Epithelial cell of prostate (primary cell): ENCODE measurements at regions not wholly inside any gene's neighbourhood (a gene's known extent, or its start where the extent isn't known, plus 50 kb on each side); places are given as distances from the start of the nearest gene placed in this dataset.

Source experiments
- DNase-seq: peaks from one replicate; pipeline ENCODE4 v3.0.0-alpha.2; 2011; ENCODE audit warnings: low read depth, low spot score
- H3K27ac ChIP-seq: fragments of 450-650 bp; 2 replicates; pipeline ENCODE4 v1.5.1; 2017; ENCODE audit warnings: mild to moderate bottlenecking

DNA sequence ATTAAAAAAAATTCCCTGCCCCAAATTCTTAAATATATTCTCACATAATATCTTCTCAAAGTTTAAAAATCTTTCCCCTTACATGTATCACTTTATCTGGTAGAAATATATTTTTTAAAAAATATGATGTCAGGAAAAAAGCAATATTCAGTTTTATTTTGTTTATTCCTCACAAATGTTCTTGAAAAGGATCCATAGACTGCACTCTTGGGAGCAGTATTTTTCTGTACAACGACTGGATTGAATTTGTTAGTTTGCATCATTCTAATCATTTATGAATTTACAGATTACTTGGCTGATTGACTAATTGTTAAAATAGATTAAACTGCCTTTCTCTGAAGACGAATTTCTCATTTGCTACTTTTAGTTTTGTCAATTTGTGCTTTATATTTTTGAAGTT, 468.1 kb upstream of the NOVA1 start:
- DNase-seq, result no peak
- no peak overlapping the region for H3K27ac ChIP-seq

DNA sequence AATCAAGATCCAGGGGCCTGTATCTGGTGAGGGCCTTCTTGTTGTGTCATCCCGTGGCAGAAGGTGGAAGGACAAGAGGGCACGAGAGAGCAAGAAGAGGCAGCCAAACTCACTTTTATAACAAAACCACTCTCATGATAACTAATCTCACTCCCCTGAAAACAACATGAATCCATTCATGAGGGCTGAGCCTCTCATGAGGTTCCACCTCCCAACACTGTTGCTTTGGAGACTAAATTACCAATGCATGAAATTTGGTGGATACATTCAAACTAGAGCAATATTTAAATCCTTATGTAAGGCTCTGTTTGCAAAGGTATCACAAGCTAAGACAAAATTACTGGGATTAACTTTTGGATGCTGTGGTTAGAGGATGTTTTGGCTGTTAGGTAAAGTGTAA, 470.1 kb upstream of the NOVA1 start:
- no peak for DNase-seq
- no peak overlapping the region for H3K27ac ChIP-seq

DNA sequence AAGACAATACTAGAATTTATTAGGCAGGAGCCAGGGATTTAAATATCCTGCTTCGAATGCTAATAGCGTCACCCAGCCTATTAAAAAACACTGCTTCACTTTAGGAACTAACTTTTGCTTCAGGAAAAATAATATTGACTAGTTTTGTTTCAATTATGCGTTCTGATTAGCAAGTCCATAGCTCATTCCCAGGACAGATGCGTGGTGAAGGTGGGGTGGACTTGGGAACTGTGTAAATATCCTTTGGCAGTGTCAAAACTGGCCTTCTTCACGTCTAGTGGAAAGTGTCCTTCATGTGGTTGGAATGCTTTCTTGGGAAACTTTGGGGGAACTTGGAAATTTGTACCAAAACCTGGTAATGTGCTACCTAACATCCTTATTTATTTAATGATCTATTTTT, 474.8 kb upstream of the NOVA1 start:
- H3K27ac ChIP-seq, result no peak overlapping the region
- DNase-seq, result no peak

DNA sequence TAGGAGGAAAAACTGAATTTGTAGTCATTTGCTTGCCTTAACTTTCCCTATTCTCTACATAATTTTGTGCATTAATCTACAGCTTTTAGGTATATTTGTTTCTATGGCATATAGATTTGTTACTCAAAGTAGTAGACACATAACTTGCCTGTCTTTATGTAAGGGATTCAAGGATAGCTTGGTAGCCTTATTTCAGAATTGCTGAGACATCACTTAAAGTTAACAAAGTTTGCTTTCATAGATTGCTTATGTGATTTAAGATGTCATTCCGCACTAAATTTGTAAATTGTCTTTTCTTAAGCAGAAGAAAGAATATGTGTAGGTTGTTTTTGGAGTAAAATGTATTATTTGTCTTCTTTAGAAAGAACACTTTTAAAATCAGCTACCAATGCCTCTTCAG, 477.7 kb upstream of the NOVA1 start:
- no peak for DNase-seq
- H3K27ac ChIP-seq, result no peak overlapping the region

DNA sequence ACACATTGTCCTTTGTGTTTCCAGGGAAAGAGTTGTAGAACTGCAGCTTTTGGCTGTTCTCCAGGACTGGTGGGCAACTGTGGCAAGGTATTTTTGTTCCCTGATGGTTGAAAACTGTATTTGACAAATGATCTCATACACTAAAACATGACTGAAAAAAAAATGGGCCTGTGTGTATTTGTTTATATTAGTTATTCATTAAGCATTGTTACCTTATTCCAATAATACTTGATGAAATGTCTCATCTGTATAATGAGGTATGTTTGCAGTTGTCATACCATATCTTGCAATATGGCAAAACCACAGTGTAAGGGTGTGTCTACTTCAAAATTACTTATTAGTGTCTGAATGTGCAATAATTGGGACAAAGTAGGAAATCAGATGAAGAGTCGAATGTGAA, 479.4 kb upstream of the NOVA1 start:
- no peak overlapping the region for H3K27ac ChIP-seq
- DNase-seq, result no peak

GRCh38 chr14:27077710-27078109, 479.9 kb upstream of the NOVA1 start:
- DNase-seq, result no peak

GRCh38 chr14:27078191-27078590, 480.4 kb upstream of the NOVA1 start:
- DNase-seq, result no peak

More at GRCh38 chr14:27077710-27078109, 479.9 kb upstream of the NOVA1 start:
- no peak overlapping the region for H3K27ac ChIP-seq

GRCh38 chr14:27079716-27080115, 481.9 kb upstream of the NOVA1 start:
- DNase-seq, result no peak
- no peak overlapping the region for H3K27ac ChIP-seq

More at GRCh38 chr14:27078191-27078590, 480.4 kb upstream of the NOVA1 start:
- H3K27ac ChIP-seq, result no peak overlapping the region

GRCh38 chr14:27085500-27085899, 487.7 kb upstream of the NOVA1 start:
- no peak for DNase-seq
- no peak overlapping the region for H3K27ac ChIP-seq

- no peak for DNase-seq
- H3K27ac ChIP-seq, result no peak overlapping the region
These were observed 492.9 kb upstream of the NOVA1 start for GRCh38 chr14:27090716-27091115.

DNA sequence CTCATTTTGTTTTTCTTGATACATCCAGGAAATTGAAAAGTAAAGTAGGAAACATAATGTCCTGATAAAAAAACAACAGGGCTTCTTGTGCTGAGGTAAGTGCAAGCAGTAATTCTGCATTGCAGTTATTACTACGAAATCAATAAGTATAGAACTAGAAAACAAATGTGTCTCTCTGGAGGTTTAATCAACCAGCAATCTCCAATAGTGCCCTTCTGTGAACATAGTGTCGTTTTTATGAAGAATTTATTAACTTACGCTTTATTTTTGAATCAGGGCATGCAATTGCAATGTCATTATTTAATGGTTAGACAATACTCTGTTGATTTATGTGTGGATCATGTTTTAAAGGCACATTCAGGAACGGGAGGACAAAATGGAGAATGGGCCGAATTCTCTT, 494.1 kb upstream of the NOVA1 start:
- no peak for DNase-seq
- no peak overlapping the region for H3K27ac ChIP-seq

GRCh38 chr14:27096091-27096490, 498.3 kb upstream of the NOVA1 start:
- no peak for DNase-seq
- no peak overlapping the region for H3K27ac ChIP-seq

- no peak for DNase-seq
- H3K27ac ChIP-seq, result no peak overlapping the region
These were observed 500.6 kb upstream of the NOVA1 start for GRCh38 chr14:27098451-27098850.

GRCh38 chr14:27114180-27114579, 516.3 kb upstream of the NOVA1 start:
- H3K27ac ChIP-seq, result no peak overlapping the region
- no peak for DNase-seq

- DNase-seq, result no peak
- no peak overlapping the region for H3K27ac ChIP-seq
These were observed 525.3 kb upstream of the NOVA1 start for GRCh38 chr14:27123162-27123561.

DNA sequence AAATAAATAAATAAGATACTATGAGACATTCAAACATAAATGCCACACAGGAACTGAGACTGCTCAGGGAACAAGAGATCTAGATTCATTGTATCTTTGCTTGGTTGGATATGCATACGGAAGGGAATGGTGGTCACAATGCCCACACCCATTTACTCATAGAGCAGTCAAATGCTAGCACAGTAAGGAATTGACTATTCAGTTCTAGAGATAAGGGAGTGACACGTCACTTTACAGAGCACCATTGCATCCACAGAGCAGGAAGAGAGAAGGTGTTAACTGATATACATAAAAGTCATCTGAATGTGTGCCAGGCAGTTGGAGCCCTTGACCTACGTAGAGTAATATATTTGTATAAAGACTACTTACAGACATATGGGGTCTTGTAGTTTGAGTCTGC, 530.0 kb upstream of the NOVA1 start:
- no peak for DNase-seq
- no peak overlapping the region for H3K27ac ChIP-seq

- no peak overlapping the region for H3K27ac ChIP-seq
- DNase-seq, result no peak
These were observed 536.4 kb upstream of the NOVA1 start for GRCh38 chr14:27134200-27134599.

DNA sequence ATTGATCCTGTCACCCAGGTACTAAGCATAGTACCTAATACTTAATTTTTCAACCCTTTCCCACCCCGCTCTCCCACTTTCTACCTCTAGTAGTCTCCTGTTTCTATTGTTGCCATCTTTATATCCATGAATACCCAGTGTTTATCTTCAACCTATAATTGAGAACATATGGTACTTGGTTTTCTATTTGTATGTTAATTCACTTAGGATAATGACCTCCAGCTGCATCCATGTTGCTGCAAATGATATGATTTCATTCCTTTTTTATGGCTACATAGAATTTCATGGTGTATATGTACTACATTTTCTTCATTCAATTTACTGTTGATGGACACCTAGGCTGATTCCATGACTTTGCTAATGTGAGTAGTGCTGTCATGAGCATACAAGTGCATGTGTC, 547.3 kb upstream of the NOVA1 start:
- H3K27ac ChIP-seq, result no peak overlapping the region
- no peak for DNase-seq

GRCh38 chr14:27148143-27148542, 550.3 kb upstream of the NOVA1 start:
- no peak for DNase-seq
- no peak overlapping the region for H3K27ac ChIP-seq

- no peak overlapping the region for H3K27ac ChIP-seq
- no peak for DNase-seq
These were observed 566.3 kb upstream of the NOVA1 start for GRCh38 chr14:27164139-27164538.

- no peak for DNase-seq
- H3K27ac ChIP-seq, result no peak overlapping the region
These were observed 577.7 kb upstream of the NOVA1 start for GRCh38 chr14:27175489-27175888.

DNA sequence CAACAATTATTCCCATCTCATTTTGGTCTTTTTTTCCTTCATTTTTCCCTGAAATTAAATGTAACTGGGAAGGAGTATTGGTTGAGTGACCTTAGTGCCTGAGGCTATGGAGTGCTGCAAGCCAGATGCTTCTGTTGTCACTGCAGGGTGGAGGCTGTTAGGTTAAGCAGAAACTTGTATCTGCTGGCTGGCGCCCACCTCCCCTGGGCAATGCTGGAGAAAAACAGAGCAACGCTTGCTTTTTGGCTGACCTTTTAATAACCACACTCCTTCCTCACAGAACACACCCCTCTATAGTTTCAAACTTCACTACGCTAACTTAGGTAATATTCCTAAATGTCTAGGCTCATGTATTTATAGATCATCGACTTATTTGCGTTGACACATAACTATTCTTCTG, 583.5 kb upstream of the NOVA1 start:
- H3K27ac ChIP-seq, result no peak overlapping the region

DNA sequence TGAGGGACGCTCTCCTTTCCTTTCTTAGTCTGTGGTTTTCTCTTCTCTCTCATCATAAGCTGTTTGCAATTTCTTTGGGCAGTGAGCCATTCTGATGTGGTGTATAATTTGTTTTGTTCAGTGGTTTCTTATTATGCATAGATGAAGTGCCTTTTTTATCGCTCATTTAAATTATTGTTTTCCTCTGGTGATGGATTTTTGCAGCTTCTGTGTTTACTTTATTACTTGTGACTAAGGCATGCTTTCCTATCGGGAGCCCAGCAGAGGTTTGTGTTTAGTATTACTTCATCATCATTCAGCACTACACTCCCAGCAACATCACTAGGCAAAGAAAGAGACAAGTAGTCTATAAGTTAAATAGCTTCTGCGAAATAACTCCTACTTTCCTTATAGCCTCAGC, 586.6 kb upstream of the NOVA1 start:
- no peak overlapping the region for H3K27ac ChIP-seq
- DNase-seq, result no peak

More for the DNA sequence above, 583.5 kb upstream of the NOVA1 start:
- no peak for DNase-seq
